H1 (cell line): ENCODE measurements at regions not wholly inside any gene's neighbourhood (a gene's known extent, or its start where the extent isn't known, plus 50 kb on each side); places are given as distances from the start of the nearest gene placed in this dataset.

Experiments used
- CTCF ChIA-PET: fragments of 300-600 bp; sonication (Branson Sonifier 250); formaldehyde crosslinking; loops from one replicate; lab custom pipeline; 2021; ENCODE audit not compliant: partially characterized antibody; lab: Charles Lee
- POLR2A ChIA-PET: fragments of 300-600 bp; sonication (Branson Sonifier 250); formaldehyde crosslinking; loops from one replicate; lab custom pipeline; 2021; ENCODE audit warnings: inconsistent platforms; ENCODE audit not compliant: partially characterized antibody; lab: Charles Lee
- DNase-seq, 2 experiments: peaks; one replicate each; pipeline versions ENCODE4 v3.0.0 to v3.0.0-alpha.2; 2010 to 2022; ENCODE audit warnings: low spot score in 2 of 2, low read depth in 1 of 2, mixed read lengths in 1 of 2
- FAIRE-seq: peaks from 2 replicates; lab custom pipeline; 2011; peaks lifted over from hg19 to GRCh38; lab: Jason Lieb, UNC
- H2AFZ ChIP-seq: 2 replicates; pipeline ENCODE4 v1.8.1; 2012; ENCODE audit warnings: low read length, inconsistent platforms
- H2AK5ac ChIP-seq: 2 replicates; pipeline ENCODE4 v1.6.1; 2013; ENCODE audit warnings: low read depth, low read length
- H2BK120ac ChIP-seq: replicated peaks from 2 replicates; pipeline ENCODE3; 2013; ENCODE audit warnings: low read depth, low read length, inconsistent platforms
- H2BK12ac ChIP-seq: 2 replicates; pipeline ENCODE4 v1.6.1; 2013; ENCODE audit warnings: low read depth, low read length
- H2BK15ac ChIP-seq: 2 replicates; pipeline ENCODE4 v1.6.1; 2013; ENCODE audit warnings: low read length
- H2BK20ac ChIP-seq: 2 replicates; pipeline ENCODE4 v1.6.1; 2013; ENCODE audit warnings: low read length
- H2BK5ac ChIP-seq: 2 replicates; pipeline ENCODE4 v1.6.1; 2013; ENCODE audit warnings: low read depth, low read length
- H3K14ac ChIP-seq: 2 replicates; pipeline ENCODE4 v1.6.1; 2013; ENCODE audit warnings: inconsistent platforms; ENCODE audit not compliant: insufficient read length
- H3K18ac ChIP-seq: 2 replicates; pipeline ENCODE4 v1.6.1; 2013; ENCODE audit warnings: low read length; ENCODE audit errors: extremely low read depth
- H3K23ac ChIP-seq: 2 replicates; pipeline ENCODE4 v1.6.1; 2013; ENCODE audit warnings: inconsistent platforms; ENCODE audit not compliant: insufficient read length
- H3K23me2 ChIP-seq: 2 replicates; pipeline ENCODE4 v1.6.1; 2013; ENCODE audit warnings: low read depth, low read length
- H3K27ac ChIP-seq: 2 replicates; pipeline ENCODE4 v1.6.1; 2011; ENCODE audit warnings: low read depth, low read length, inconsistent platforms
- H3K27me3 ChIP-seq, 4 experiments: replicated peaks in 1 of 4; 1 replicate in 1 of 4; 2 replicates in 3 of 4; pipeline versions ENCODE4 v1.6.1 to v1.8.1; 2011 to 2013; ENCODE audit warnings: low read length in 3 of 4, mild to moderate bottlenecking in 3 of 4, inconsistent platforms in 2 of 4, mixed read lengths in 2 of 4, moderate library complexity in 1 of 4; ENCODE audit not compliant: control insufficient read depth in 3 of 4, insufficient read depth in 3 of 4; ENCODE audit errors: extremely low read depth in 1 of 4
- H3K36me3 ChIP-seq, 4 experiments: 2 replicates each; pipeline versions ENCODE4 v1.6.1 to v1.8.1; 2011 to 2013; ENCODE audit warnings: mild to moderate bottlenecking in 4 of 4, low read length in 3 of 4, moderate library complexity in 2 of 4, control low read depth in 1 of 4, inconsistent platforms in 1 of 4; ENCODE audit not compliant: insufficient read depth in 4 of 4, control insufficient read depth in 2 of 4
- H3K4ac ChIP-seq: replicated peaks from 2 replicates; pipeline ENCODE3; 2013; ENCODE audit warnings: low read length, low read depth, mixed read lengths, inconsistent platforms; ENCODE audit not compliant: insufficient read length
- H3K4me1 ChIP-seq, 4 experiments: replicated peaks in 1 of 4; 1 replicate in 1 of 4; 2 replicates in 3 of 4; pipeline versions ENCODE4 v1.6.1 to v1.8.1; 2011 to 2013; ENCODE audit warnings: low read length in 3 of 4, inconsistent platforms in 2 of 4, mixed read lengths in 1 of 4; ENCODE audit not compliant: insufficient read depth in 4 of 4, control insufficient read depth in 3 of 4
- H3K4me2 ChIP-seq, 2 experiments: 2 replicates each; pipeline versions ENCODE4 v1.6.1 to v1.8.1; 2011 to 2013; ENCODE audit warnings: low read depth in 2 of 2, low read length in 2 of 2, control low read depth in 1 of 2, inconsistent platforms in 1 of 2, mild to moderate bottlenecking in 1 of 2; ENCODE audit not compliant: insufficient read depth in 1 of 2
- H3K4me3 ChIP-seq, 4 experiments: fragments of 200-600, 300-600 bp in 1 of 4; sonication (generic), shearing (Covaris generic), sonication (Bioruptor Twin) in 1 of 4; 2 replicates each; pipeline versions ENCODE4 v1.5.1 to v1.8.1; 2011 to 2016; ENCODE audit warnings: low read length in 4 of 4, low read depth in 3 of 4, control low read depth in 2 of 4, inconsistent platforms in 2 of 4, mild to moderate bottlenecking in 2 of 4, mixed read lengths in 1 of 4, moderate library complexity in 1 of 4; ENCODE audit not compliant: insufficient read depth in 2 of 4; ENCODE audit errors: extremely low read depth in 1 of 4
- H3K56ac ChIP-seq: replicated peaks from 2 replicates; pipeline ENCODE3; 2013; ENCODE audit warnings: low read depth, mild to moderate bottlenecking, mixed read lengths, low read length, inconsistent platforms; ENCODE audit not compliant: insufficient read length
- H3K79me1 ChIP-seq: 2 replicates; pipeline ENCODE4 v1.6.1; 2013; ENCODE audit warnings: low read depth, low read length, control low read depth
- H3K79me2 ChIP-seq, 2 experiments: 2 replicates each; pipeline versions ENCODE4 v1.6.1 to v1.8.1; 2012 to 2013; ENCODE audit warnings: low read length in 2 of 2, mild to moderate bottlenecking in 2 of 2, inconsistent platforms in 1 of 2; ENCODE audit not compliant: insufficient read depth in 2 of 2, control insufficient read depth in 1 of 2
- H3K9ac ChIP-seq, 4 experiments: replicated peaks in 1 of 4; 1 replicate in 1 of 4; 2 replicates in 3 of 4; pipeline versions ENCODE4 v1.6.1 to v1.8.1; 2011 to 2013; ENCODE audit warnings: low read depth in 3 of 4, low read length in 3 of 4, control low read depth in 2 of 4, mild to moderate bottlenecking in 2 of 4, moderate library complexity in 2 of 4, inconsistent platforms in 1 of 4; ENCODE audit errors: extremely low read depth in 1 of 4
- H3K9me3 ChIP-seq, 2 experiments: 2 replicates each; pipeline versions ENCODE4 v1.6.1 to v1.8.1; 2012 to 2013; ENCODE audit warnings: mild to moderate bottlenecking in 2 of 2, moderate library complexity in 2 of 2, control low read depth in 1 of 2, inconsistent platforms in 1 of 2, low read depth in 1 of 2, low read length in 1 of 2, mixed read lengths in 1 of 2; ENCODE audit not compliant: insufficient read depth in 2 of 2
- H4K20me1 ChIP-seq, 2 experiments: replicated peaks in 1 of 2; 2 replicates each; pipeline versions ENCODE3 to v1.8.1; 2011 to 2013; ENCODE audit warnings: inconsistent platforms in 2 of 2, low read length in 2 of 2, mild to moderate bottlenecking in 1 of 2; ENCODE audit not compliant: insufficient read depth in 2 of 2, control insufficient read depth in 1 of 2
- H4K5ac ChIP-seq: 2 replicates; pipeline ENCODE4 v1.6.1; 2013; ENCODE audit warnings: low read length, low read depth, mixed read lengths, inconsistent platforms; ENCODE audit not compliant: insufficient read length
- H4K8ac ChIP-seq: 2 replicates; pipeline ENCODE4 v1.8.0; 2013; ENCODE audit warnings: mild to moderate bottlenecking, moderate library complexity, low read length, inconsistent platforms; ENCODE audit not compliant: insufficient read depth; ENCODE audit errors: extremely low read depth
- H4K91ac ChIP-seq: replicated peaks from 2 replicates; pipeline ENCODE3; 2013; ENCODE audit warnings: low read length, mixed read lengths, inconsistent platforms; ENCODE audit not compliant: insufficient read length
- SRF ChIP-seq: IDR thresholded peaks from 2 replicates; pipeline ENCODE4 v1.6.1; 2011; ENCODE audit warnings: mild to moderate bottlenecking, low read depth, low read length, moderate library complexity
- TAF7 ChIP-seq: optimal IDR thresholded peaks from 2 replicates; pipeline ENCODE3; 2011; ENCODE audit warnings: low read depth, mild to moderate bottlenecking, inconsistent platforms, low read length, moderate library complexity, borderline replicate concordance
- ZNF274 ChIP-seq: IDR thresholded peaks from 2 replicates; pipeline ENCODE4 v1.7.0; 2012; ENCODE audit warnings: low read length, borderline replicate concordance; ENCODE audit errors: extremely low read depth
- WGBS, 2 experiments: shearing (Covaris generic) in 1 of 2; methylation state at CpG; one replicate each; pipeline versions ENCODE4 v1.1.6 to v1.1.7; 2013 to 2015; ENCODE audit warnings: low lambda C conversion rate in 2 of 2, mixed read lengths in 2 of 2, inconsistent platforms in 1 of 2, low coverage in 1 of 2, missing lambda C conversion rate in 1 of 2; ENCODE audit not compliant: insufficient replicate concordance in 2 of 2, insufficient coverage in 1 of 2, insufficient read length in 1 of 2; ENCODE audit errors: extremely low coverage in 1 of 2, missing lambda C conversion rate in 1 of 2; 5-methylcytosine and 5-hydroxymethylcytosine counted together
- TF ChIP-seq, protein P1 (sequence below): IDR thresholded peaks from 2 replicates; pipeline ENCODE4 v1.6.1; 2012; ENCODE audit warnings: inconsistent platforms
- TF ChIP-seq, protein P2 (sequence below): IDR thresholded peaks from 2 replicates; pipeline ENCODE4 v1.6.1; 2012; ENCODE audit warnings: low read length, inconsistent platforms
- TF ChIP-seq, protein P3 (sequence below): IDR thresholded peaks from 2 replicates; pipeline ENCODE4 v1.6.1; 2011; ENCODE audit warnings: low read length, improper control_type of control experiment

DNA sequence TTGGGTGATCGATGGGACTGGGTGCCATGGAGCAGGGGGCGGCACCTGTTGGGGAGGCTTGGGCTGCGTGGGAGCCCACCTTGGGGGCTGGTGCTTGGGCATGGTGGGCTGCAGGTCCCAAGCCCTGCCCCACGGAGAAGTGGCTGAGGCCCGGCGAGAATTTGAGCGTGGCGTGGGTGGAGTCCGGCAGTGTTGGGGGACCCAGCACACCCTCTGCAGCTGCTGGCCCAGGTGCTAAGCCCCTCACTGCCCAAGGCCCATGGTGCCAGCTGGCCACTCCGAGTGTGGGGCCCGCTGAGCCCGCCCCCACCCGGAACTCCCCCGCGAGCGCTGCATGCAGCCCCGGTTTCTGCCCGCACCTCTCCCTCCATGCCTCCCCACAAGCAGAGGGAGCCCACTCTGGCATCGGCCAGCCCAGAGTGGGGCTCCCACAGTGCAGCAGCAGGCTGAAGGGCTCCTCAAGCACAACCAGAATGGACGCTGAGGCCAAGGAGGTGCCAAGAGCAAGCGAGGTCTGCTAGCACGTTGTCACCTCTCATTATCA is 1178.6 kb upstream of the CDH10 start:
- TF ChIP-seq, protein P1, sequence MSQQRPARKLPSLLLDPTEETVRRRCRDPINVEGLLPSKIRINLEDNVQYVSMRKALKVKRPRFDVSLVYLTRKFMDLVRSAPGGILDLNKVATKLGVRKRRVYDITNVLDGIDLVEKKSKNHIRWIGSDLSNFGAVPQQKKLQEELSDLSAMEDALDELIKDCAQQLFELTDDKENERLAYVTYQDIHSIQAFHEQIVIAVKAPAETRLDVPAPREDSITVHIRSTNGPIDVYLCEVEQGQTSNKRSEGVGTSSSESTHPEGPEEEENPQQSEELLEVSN: no peak
- TF ChIP-seq ZNF274 (no peak), SRF (no peak), TAF7 (no peak)
- TF ChIP-seq, protein P2, sequence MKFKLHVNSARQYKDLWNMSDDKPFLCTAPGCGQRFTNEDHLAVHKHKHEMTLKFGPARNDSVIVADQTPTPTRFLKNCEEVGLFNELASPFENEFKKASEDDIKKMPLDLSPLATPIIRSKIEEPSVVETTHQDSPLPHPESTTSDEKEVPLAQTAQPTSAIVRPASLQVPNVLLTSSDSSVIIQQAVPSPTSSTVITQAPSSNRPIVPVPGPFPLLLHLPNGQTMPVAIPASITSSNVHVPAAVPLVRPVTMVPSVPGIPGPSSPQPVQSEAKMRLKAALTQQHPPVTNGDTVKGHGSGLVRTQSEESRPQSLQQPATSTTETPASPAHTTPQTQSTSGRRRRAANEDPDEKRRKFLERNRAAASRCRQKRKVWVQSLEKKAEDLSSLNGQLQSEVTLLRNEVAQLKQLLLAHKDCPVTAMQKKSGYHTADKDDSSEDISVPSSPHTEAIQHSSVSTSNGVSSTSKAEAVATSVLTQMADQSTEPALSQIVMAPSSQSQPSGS: no peak
- TF ChIP-seq, protein P3, sequence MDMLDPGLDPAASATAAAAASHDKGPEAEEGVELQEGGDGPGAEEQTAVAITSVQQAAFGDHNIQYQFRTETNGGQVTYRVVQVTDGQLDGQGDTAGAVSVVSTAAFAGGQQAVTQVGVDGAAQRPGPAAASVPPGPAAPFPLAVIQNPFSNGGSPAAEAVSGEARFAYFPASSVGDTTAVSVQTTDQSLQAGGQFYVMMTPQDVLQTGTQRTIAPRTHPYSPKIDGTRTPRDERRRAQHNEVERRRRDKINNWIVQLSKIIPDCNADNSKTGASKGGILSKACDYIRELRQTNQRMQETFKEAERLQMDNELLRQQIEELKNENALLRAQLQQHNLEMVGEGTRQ: no peak
- H3K36me3 ChIP-seq: no peaks in the 10 kb centered on the region
- H3K56ac ChIP-seq: no peak overlapping the region
- no peak overlapping the region for H3K14ac ChIP-seq
- no peak overlapping the region for H2AK5ac ChIP-seq
- no peaks in the 10 kb centered on the region for H3K27me3 ChIP-seq
- H3K4me1 ChIP-seq: no peaks in the 10 kb centered on the region
- DNase-seq: no peak
- H4K20me1 ChIP-seq: no peaks in the 10 kb centered on the region
- H3K79me1 ChIP-seq: no peaks in the 10 kb centered on the region
- H2AFZ ChIP-seq: no peak overlapping the region
- H2BK15ac ChIP-seq: no peak overlapping the region
- 92% methylated on average over 13 of the region's 22 CpGs; no CpG with 5 or more reads in 1 of the 2 experiments for WGBS, 2 experiments
- no peak overlapping the region for H3K27ac ChIP-seq
- H3K4ac ChIP-seq: no peak overlapping the region
- peaks cover 7% of the 10 kb centered on the region in 2 experiments for H3K9me3 ChIP-seq
- H4K91ac ChIP-seq: no peak overlapping the region
- no peak overlapping the region for H3K23ac ChIP-seq
- H3K9ac ChIP-seq: no peak overlapping the region
- no peak overlapping the region for H2BK12ac ChIP-seq
- H4K8ac ChIP-seq: no peak overlapping the region
- H2BK5ac ChIP-seq: no peak overlapping the region
- ChIA-PET CTCF (interaction anchor here (1.3 kb wide), 1 partner anchor 12 kb away, joined by 3 read pairs; no protein-coding TSS in a partner anchor), POLR2A (no interaction called here)
- no peak overlapping the region for H3K4me2 ChIP-seq
- no peak overlapping the region for H3K18ac ChIP-seq
- no peak overlapping the region for H3K4me3 ChIP-seq
- H3K23me2 ChIP-seq: no peaks in the 10 kb centered on the region
- no peak overlapping the region for H4K5ac ChIP-seq
- no peak for FAIRE-seq
- H2BK120ac ChIP-seq: no peak overlapping the region
- no peaks in the 10 kb centered on the region for H3K79me2 ChIP-seq
- H2BK20ac ChIP-seq: no peak overlapping the region
